GM23338 (cell line): ENCODE measurements at regions not wholly inside any gene's neighbourhood (a gene's known extent, or its start where the extent isn't known, plus 50 kb on each side); places are given as distances from the start of the nearest gene placed in this dataset.

Source experiments
- ATAC-seq: fragments of 200-7000 bp; cut with Tn5 transposase; 3 replicates; pipeline ENCODE4 v1.9.1; 2020
- DNase-seq: peaks from one replicate; pipeline ENCODE4 v3.0.0-alpha.2; 2015; ENCODE audit warnings: low spot score
- H2AFZ ChIP-seq: fragments of 200-600 bp; sonication (generic); 2 replicates; pipeline ENCODE4 v1.8.0; 2016; ENCODE audit warnings: antibody characterized with exemption, mild to moderate bottlenecking, moderate library complexity
- H3F3A ChIP-seq: fragments of 200-600 bp; sonication (generic); replicated peaks from 2 replicates; pipeline ENCODE4 v1.8.0; 2017; ENCODE audit warnings: antibody characterized with exemption, mixed run types, low read depth
- H3K27ac ChIP-seq: fragments of 200-600 bp; sonication (generic); 2 replicates; pipeline ENCODE4 v1.6.1; 2016; ENCODE audit warnings: low read depth
- H3K27me3 ChIP-seq: fragments of 200-600 bp; sonication (generic); 2 replicates; pipeline ENCODE4 v1.8.0; 2016; ENCODE audit warnings: mild to moderate bottlenecking, mixed run types, moderate library complexity; ENCODE audit not compliant: insufficient read depth
- H3K36me3 ChIP-seq: fragments of 200-600 bp; sonication (generic); 2 replicates; pipeline ENCODE4 v1.8.0; 2016; ENCODE audit warnings: mild to moderate bottlenecking; ENCODE audit not compliant: insufficient read depth
- H3K4me1 ChIP-seq: fragments of 200-600 bp; sonication (generic); 2 replicates; pipeline ENCODE4 v1.8.0; 2016; ENCODE audit warnings: mild to moderate bottlenecking, moderate library complexity; ENCODE audit not compliant: insufficient read depth
- H3K4me2 ChIP-seq: fragments of 200-600 bp; sonication (generic); 2 replicates; pipeline ENCODE4 v1.7.1; 2017; ENCODE audit warnings: mixed run types
- H3K4me3 ChIP-seq: fragments of 200-600 bp; sonication (generic); 2 replicates; pipeline ENCODE4 v1.6.1; 2016; ENCODE audit warnings: mixed run types
- H3K79me2 ChIP-seq: fragments of 200-600 bp; sonication (generic); replicated peaks from 2 replicates; pipeline ENCODE4 v1.8.0; 2017; ENCODE audit warnings: mild to moderate bottlenecking; ENCODE audit not compliant: insufficient read depth
- H3K9me2 ChIP-seq: fragments of 200-600 bp; sonication (generic); 2 replicates; pipeline ENCODE4 v1.8.0; 2017; ENCODE audit not compliant: insufficient read depth
- H4K20me1 ChIP-seq: fragments of 200-600 bp; sonication (generic); replicated peaks from 2 replicates; pipeline ENCODE4 v1.8.0; 2017; ENCODE audit warnings: mild to moderate bottlenecking; ENCODE audit not compliant: insufficient read depth
- H3K27ac Mint-ChIP-seq: 2 replicates; pipeline ENCODE4 v1.8.0; 2020; ENCODE audit warnings: inconsistent platforms, mild to moderate bottlenecking, moderate library complexity, mixed read lengths
- H3K27me3 Mint-ChIP-seq: 3 replicates; pipeline ENCODE4 v1.8.0; 2022; ENCODE audit warnings: low read depth, mild to moderate bottlenecking, moderate library complexity, mixed read lengths, inconsistent platforms; ENCODE audit not compliant: insufficient read depth, poor library complexity
- H3K36me3 Mint-ChIP-seq: 3 replicates; pipeline ENCODE4 v1.8.0; 2021; ENCODE audit warnings: low read depth, mild to moderate bottlenecking, inconsistent platforms, moderate library complexity, mixed read lengths
- H3K4me1 Mint-ChIP-seq: 3 replicates; pipeline ENCODE4 v1.8.0; 2020; ENCODE audit warnings: mild to moderate bottlenecking, inconsistent platforms, mixed read lengths
- H3K4me3 Mint-ChIP-seq: 3 replicates; pipeline ENCODE4 v1.8.0; 2021; ENCODE audit warnings: moderate library complexity, mild to moderate bottlenecking, inconsistent platforms, mixed read lengths
- H3K9me3 Mint-ChIP-seq: 3 replicates; pipeline ENCODE4 v1.8.0; 2020; ENCODE audit warnings: moderate library complexity, mild to moderate bottlenecking, inconsistent platforms, mixed read lengths
- CREB1 ChIP-seq: fragments of 250-450 bp; sonication (Bioruptor Pico); IDR thresholded peaks from 2 replicates; pipeline ENCODE4 v1.5.0; 2020; ENCODE audit warnings: low read depth, mild to moderate bottlenecking, moderate library complexity
- ETS1 ChIP-seq: IDR thresholded peaks from 2 replicates; pipeline ENCODE4 v1.6.1; 2016; ENCODE audit warnings: antibody characterized with exemption
- JUNB ChIP-seq: IDR thresholded peaks from one replicate; pipeline ENCODE4 v1.6.1; 2016; ENCODE audit warnings: antibody characterized with exemption; ENCODE audit not compliant: unreplicated experiment
- NANOG ChIP-seq: IDR thresholded peaks from 2 replicates; pipeline ENCODE4 v1.6.1; 2016; ENCODE audit warnings: antibody characterized with exemption, borderline replicate concordance
- POLR2AphosphoS5 ChIP-seq: IDR thresholded peaks from 2 replicates; pipeline ENCODE4 v1.6.1; 2016; ENCODE audit warnings: antibody characterized with exemption, low read depth
- ZNF331 ChIP-seq: fragments of 250-450 bp; sonication (Bioruptor Pico); IDR thresholded peaks from 2 replicates; pipeline ENCODE4 v1.5.0; 2020; ENCODE audit warnings: low read depth, mild to moderate bottlenecking, moderate library complexity
- TF ChIP-seq, protein P1 (sequence below): fragments of 250-450 bp; sonication (Bioruptor Pico); IDR thresholded peaks from 2 replicates; pipeline ENCODE4 v1.5.0; 2020; ENCODE audit warnings: mild to moderate bottlenecking, moderate library complexity

- TF ChIP-seq ETS1 (no peak), POLR2AphosphoS5 (no peak), JUNB (no peak), CREB1 (CRISPR knock-in tag) (no peak), NANOG (no peak)
These were observed 201.4 kb upstream of the FMR1 start (continued) for GRCh38 chrX:147710301-147710700.

- no peaks in the 10 kb centered on the region for H3K9me3 Mint-ChIP-seq
- H3K27me3 Mint-ChIP-seq = no peaks in the 10 kb centered on the region
These were observed 178.3 kb upstream of the FMR1 start for GRCh38 chrX:147733369-147733768.

More at GRCh38 chrX:147733369-147733768, 178.3 kb upstream of the FMR1 start:
- TF ChIP-seq POLR2AphosphoS5 = no peak
- TF ChIP-seq, protein P1, sequence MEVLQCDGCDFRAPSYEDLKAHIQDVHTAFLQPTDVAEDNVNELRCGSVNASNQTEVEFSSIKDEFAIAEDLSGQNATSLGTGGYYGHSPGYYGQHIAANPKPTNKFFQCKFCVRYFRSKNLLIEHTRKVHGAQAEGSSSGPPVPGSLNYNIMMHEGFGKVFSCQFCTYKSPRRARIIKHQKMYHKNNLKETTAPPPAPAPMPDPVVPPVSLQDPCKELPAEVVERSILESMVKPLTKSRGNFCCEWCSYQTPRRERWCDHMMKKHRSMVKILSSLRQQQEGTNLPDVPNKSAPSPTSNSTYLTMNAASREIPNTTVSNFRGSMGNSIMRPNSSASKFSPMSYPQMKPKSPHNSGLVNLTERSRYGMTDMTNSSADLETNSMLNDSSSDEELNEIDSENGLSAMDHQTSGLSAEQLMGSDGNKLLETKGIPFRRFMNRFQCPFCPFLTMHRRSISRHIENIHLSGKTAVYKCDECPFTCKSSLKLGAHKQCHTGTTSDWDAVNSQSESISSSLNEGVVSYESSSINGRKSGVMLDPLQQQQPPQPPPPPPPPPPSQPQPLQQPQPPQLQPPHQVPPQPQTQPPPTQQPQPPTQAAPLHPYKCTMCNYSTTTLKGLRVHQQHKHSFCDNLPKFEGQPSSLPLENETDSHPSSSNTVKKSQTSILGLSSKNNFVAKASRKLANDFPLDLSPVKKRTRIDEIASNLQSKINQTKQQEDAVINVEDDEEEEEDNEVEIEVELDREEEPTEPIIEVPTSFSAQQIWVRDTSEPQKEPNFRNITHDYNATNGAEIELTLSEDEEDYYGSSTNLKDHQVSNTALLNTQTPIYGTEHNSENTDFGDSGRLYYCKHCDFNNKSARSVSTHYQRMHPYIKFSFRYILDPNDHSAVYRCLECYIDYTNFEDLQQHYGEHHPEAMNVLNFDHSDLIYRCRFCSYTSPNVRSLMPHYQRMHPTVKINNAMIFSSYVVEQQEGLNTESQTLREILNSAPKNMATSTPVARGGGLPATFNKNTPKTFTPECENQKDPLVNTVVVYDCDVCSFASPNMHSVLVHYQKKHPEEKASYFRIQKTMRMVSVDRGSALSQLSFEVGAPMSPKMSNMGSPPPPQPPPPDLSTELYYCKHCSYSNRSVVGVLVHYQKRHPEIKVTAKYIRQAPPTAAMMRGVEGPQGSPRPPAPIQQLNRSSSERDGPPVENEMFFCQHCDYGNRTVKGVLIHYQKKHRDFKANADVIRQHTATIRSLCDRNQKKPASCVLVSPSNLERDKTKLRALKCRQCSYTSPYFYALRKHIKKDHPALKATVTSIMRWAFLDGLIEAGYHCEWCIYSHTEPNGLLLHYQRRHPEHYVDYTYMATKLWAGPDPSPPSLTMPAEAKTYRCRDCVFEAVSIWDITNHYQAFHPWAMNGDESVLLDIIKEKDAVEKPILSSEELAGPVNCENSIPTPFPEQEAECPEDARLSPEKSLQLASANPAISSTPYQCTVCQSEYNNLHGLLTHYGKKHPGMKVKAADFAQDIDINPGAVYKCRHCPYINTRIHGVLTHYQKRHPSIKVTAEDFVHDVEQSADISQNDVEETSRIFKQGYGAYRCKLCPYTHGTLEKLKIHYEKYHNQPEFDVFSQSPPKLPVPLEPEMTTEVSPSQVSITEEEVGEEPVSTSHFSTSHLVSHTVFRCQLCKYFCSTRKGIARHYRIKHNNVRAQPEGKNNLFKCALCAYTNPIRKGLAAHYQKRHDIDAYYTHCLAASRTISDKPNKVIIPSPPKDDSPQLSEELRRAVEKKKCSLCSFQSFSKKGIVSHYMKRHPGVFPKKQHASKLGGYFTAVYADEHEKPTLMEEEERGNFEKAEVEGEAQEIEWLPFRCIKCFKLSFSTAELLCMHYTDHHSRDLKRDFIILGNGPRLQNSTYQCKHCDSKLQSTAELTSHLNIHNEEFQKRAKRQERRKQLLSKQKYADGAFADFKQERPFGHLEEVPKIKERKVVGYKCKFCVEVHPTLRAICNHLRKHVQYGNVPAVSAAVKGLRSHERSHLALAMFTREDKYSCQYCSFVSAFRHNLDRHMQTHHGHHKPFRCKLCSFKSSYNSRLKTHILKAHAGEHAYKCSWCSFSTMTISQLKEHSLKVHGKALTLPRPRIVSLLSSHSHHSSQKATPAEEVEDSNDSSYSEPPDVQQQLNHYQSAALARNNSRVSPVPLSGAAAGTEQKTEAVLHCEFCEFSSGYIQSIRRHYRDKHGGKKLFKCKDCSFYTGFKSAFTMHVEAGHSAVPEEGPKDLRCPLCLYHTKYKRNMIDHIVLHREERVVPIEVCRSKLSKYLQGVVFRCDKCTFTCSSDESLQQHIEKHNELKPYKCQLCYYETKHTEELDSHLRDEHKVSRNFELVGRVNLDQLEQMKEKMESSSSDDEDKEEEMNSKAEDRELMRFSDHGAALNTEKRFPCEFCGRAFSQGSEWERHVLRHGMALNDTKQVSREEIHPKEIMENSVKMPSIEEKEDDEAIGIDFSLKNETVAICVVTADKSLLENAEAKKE = no peak
- TF ChIP-seq NANOG = no peak
- no peak for TF ChIP-seq ZNF331
- Histone ChIP-seq H3K36me3 (no peaks in the 10 kb centered on the region), H3K79me2 (no peaks in the 10 kb centered on the region), H3K27ac (no peak overlapping the region), H3K4me3 (no peak overlapping the region), H3K27me3 (no peaks in the 10 kb centered on the region), H3K4me1 (peaks cover 6% of the 10 kb centered on the region; the same call in 1 of the 2 replicates), H3K4me2 (no peak overlapping the region), H2AFZ (no peak overlapping the region), H3K9me2 (no peaks in the 10 kb centered on the region), H3F3A (no peaks in the 10 kb centered on the region), H4K20me1 (no peaks in the 10 kb centered on the region)
- no peak overlapping the region for H3K4me3 Mint-ChIP-seq
- no peak for DNase-seq
- H3K4me1 Mint-ChIP-seq = peaks cover 18% of the 10 kb centered on the region
- no peaks in the 10 kb centered on the region for H3K36me3 Mint-ChIP-seq
- H3K27ac Mint-ChIP-seq = no peak overlapping the region
- ATAC-seq = no peak
